HEK293T (cell line): ENCODE measurements at regions not wholly inside any gene's neighbourhood (a gene's known extent, or its start where the extent isn't known, plus 50 kb on each side); places are given as distances from the start of the nearest gene placed in this dataset.

ENCODE experiments used
- ARNT ChIP-seq: fragments of 450-650 bp; IDR thresholded peaks from 2 replicates; pipeline ENCODE4 v1.6.1; 2017; ENCODE audit warnings: mild to moderate bottlenecking
- BHLHE40 ChIP-seq: fragments of 450-650 bp; IDR thresholded peaks from 2 replicates; pipeline ENCODE4 v1.6.1; 2016; ENCODE audit warnings: mild to moderate bottlenecking, moderate library complexity, borderline replicate concordance
- ELF4 ChIP-seq: fragments of 450-650 bp; IDR thresholded peaks from 2 replicates; pipeline ENCODE4 v1.6.1; 2017; ENCODE audit warnings: antibody characterized with exemption
- FOXK2 ChIP-seq: fragments of 450-650 bp; IDR thresholded peaks from 2 replicates; pipeline ENCODE4 v1.6.1; 2016; ENCODE audit warnings: mild to moderate bottlenecking
- FOXM1 ChIP-seq: fragments of 450-650 bp; IDR thresholded peaks from 2 replicates; pipeline ENCODE4 v1.6.1; 2017; ENCODE audit warnings: mild to moderate bottlenecking, borderline replicate concordance
- HDGF ChIP-seq: fragments of 450-650 bp; IDR thresholded peaks from 2 replicates; pipeline ENCODE4 v1.6.1; 2017; ENCODE audit warnings: antibody characterized with exemption, borderline replicate concordance
- L3MBTL2 ChIP-seq: fragments of 450-650 bp; conservative IDR thresholded peaks from 2 replicates; pipeline ENCODE4 v1.6.1; 2016; ENCODE audit warnings: mild to moderate bottlenecking
- NFRKB ChIP-seq: fragments of 450-650 bp; IDR thresholded peaks from 2 replicates; pipeline ENCODE4 v1.6.1; 2016; ENCODE audit warnings: mild to moderate bottlenecking, moderate library complexity
- SUZ12 ChIP-seq: fragments of 450-650 bp; IDR thresholded peaks from 2 replicates; pipeline ENCODE4 v1.6.1; 2016; ENCODE audit warnings: mild to moderate bottlenecking
- TARDBP ChIP-seq: fragments of 450-650 bp; IDR thresholded peaks from 2 replicates; pipeline ENCODE4 v1.6.1; 2016

DNA sequence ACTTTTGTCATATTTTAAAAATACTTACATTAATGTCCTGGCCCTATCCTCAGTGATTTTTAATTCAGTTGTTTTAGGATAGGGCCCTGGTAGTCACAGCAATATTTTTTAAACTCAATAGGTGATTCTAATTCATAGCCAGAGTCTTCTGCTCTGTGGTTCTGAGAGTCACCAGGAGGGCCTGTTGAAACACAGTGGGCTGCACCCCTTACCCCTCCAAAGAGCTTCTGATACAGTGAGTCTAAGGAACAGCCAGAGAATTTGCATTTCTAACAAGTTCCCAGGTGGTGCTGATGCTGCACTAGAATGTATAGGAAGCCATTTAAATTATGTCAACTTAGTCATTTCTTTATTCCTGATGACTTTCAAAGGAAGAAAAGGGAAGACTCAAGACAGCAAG lies 458.3 kb upstream of the ARRDC3 start:
- TF ChIP-seq FOXK2: no peak
- TF ChIP-seq ELF4: no peak
- no peak for TF ChIP-seq SUZ12
- no peak for TF ChIP-seq BHLHE40
- no peak for TF ChIP-seq HDGF
- no peak for TF ChIP-seq L3MBTL2
- TF ChIP-seq ARNT: no peak
- no peak for TF ChIP-seq TARDBP
- no peak for TF ChIP-seq NFRKB
- TF ChIP-seq FOXM1: no peak
